GM23338 (cell line): ENCODE measurements at regions not wholly inside any gene's neighbourhood (a gene's known extent, or its start where the extent isn't known, plus 50 kb on each side); places are given as distances from the start of the nearest gene placed in this dataset.

Experiments
- ATAC-seq: fragments of 200-7000 bp; cut with Tn5 transposase; 3 replicates; pipeline ENCODE4 v1.9.1; 2020
- DNase-seq: peaks from one replicate; pipeline ENCODE4 v3.0.0-alpha.2; 2015; ENCODE audit warnings: low spot score
- H2AFZ ChIP-seq: fragments of 200-600 bp; sonication (generic); 2 replicates; pipeline ENCODE4 v1.8.0; 2016; ENCODE audit warnings: antibody characterized with exemption, mild to moderate bottlenecking, moderate library complexity
- H3F3A ChIP-seq: fragments of 200-600 bp; sonication (generic); replicated peaks from 2 replicates; pipeline ENCODE4 v1.8.0; 2017; ENCODE audit warnings: antibody characterized with exemption, mixed run types, low read depth
- H3K27ac ChIP-seq: fragments of 200-600 bp; sonication (generic); 2 replicates; pipeline ENCODE4 v1.6.1; 2016; ENCODE audit warnings: low read depth
- H3K27me3 ChIP-seq: fragments of 200-600 bp; sonication (generic); 2 replicates; pipeline ENCODE4 v1.8.0; 2016; ENCODE audit warnings: mild to moderate bottlenecking, mixed run types, moderate library complexity; ENCODE audit not compliant: insufficient read depth
- H3K36me3 ChIP-seq: fragments of 200-600 bp; sonication (generic); 2 replicates; pipeline ENCODE4 v1.8.0; 2016; ENCODE audit warnings: mild to moderate bottlenecking; ENCODE audit not compliant: insufficient read depth
- H3K4me1 ChIP-seq: fragments of 200-600 bp; sonication (generic); 2 replicates; pipeline ENCODE4 v1.8.0; 2016; ENCODE audit warnings: mild to moderate bottlenecking, moderate library complexity; ENCODE audit not compliant: insufficient read depth
- H3K4me2 ChIP-seq: fragments of 200-600 bp; sonication (generic); 2 replicates; pipeline ENCODE4 v1.7.1; 2017; ENCODE audit warnings: mixed run types
- H3K4me3 ChIP-seq: fragments of 200-600 bp; sonication (generic); 2 replicates; pipeline ENCODE4 v1.6.1; 2016; ENCODE audit warnings: mixed run types
- H3K79me2 ChIP-seq: fragments of 200-600 bp; sonication (generic); replicated peaks from 2 replicates; pipeline ENCODE4 v1.8.0; 2017; ENCODE audit warnings: mild to moderate bottlenecking; ENCODE audit not compliant: insufficient read depth
- H3K9me2 ChIP-seq: fragments of 200-600 bp; sonication (generic); 2 replicates; pipeline ENCODE4 v1.8.0; 2017; ENCODE audit not compliant: insufficient read depth
- H4K20me1 ChIP-seq: fragments of 200-600 bp; sonication (generic); replicated peaks from 2 replicates; pipeline ENCODE4 v1.8.0; 2017; ENCODE audit warnings: mild to moderate bottlenecking; ENCODE audit not compliant: insufficient read depth
- H3K27ac Mint-ChIP-seq: 2 replicates; pipeline ENCODE4 v1.8.0; 2020; ENCODE audit warnings: inconsistent platforms, mild to moderate bottlenecking, moderate library complexity, mixed read lengths
- H3K27me3 Mint-ChIP-seq: 3 replicates; pipeline ENCODE4 v1.8.0; 2022; ENCODE audit warnings: low read depth, mild to moderate bottlenecking, moderate library complexity, mixed read lengths, inconsistent platforms; ENCODE audit not compliant: insufficient read depth, poor library complexity
- H3K36me3 Mint-ChIP-seq: 3 replicates; pipeline ENCODE4 v1.8.0; 2021; ENCODE audit warnings: low read depth, mild to moderate bottlenecking, inconsistent platforms, moderate library complexity, mixed read lengths
- H3K4me1 Mint-ChIP-seq: 3 replicates; pipeline ENCODE4 v1.8.0; 2020; ENCODE audit warnings: mild to moderate bottlenecking, inconsistent platforms, mixed read lengths
- H3K4me3 Mint-ChIP-seq: 3 replicates; pipeline ENCODE4 v1.8.0; 2021; ENCODE audit warnings: moderate library complexity, mild to moderate bottlenecking, inconsistent platforms, mixed read lengths
- H3K9me3 Mint-ChIP-seq: 3 replicates; pipeline ENCODE4 v1.8.0; 2020; ENCODE audit warnings: moderate library complexity, mild to moderate bottlenecking, inconsistent platforms, mixed read lengths
- CREB1 ChIP-seq: fragments of 250-450 bp; sonication (Bioruptor Pico); IDR thresholded peaks from 2 replicates; pipeline ENCODE4 v1.5.0; 2020; ENCODE audit warnings: low read depth, mild to moderate bottlenecking, moderate library complexity
- CTCF ChIP-seq, 2 experiments: fragments of 200-600 bp in 1 of 2; sonication (generic) in 1 of 2; conservative IDR thresholded peaks; 2 replicates each; pipeline versions ENCODE4 v1.5.1 to v1.6.1; 2016 to 2017; ENCODE audit warnings: antibody characterized with exemption in 2 of 2, low read depth in 2 of 2, mild to moderate bottlenecking in 2 of 2, moderate library complexity in 1 of 2
- EZH2phosphoT487 ChIP-seq: fragments of 200-600 bp; sonication (generic); IDR thresholded peaks from one replicate; pipeline ENCODE4 v1.8.1; 2018; ENCODE audit warnings: antibody characterized with exemption; ENCODE audit not compliant: unreplicated experiment
- JUNB ChIP-seq: IDR thresholded peaks from one replicate; pipeline ENCODE4 v1.6.1; 2016; ENCODE audit warnings: antibody characterized with exemption; ENCODE audit not compliant: unreplicated experiment
- STAT1 ChIP-seq: IDR thresholded peaks from one replicate; pipeline ENCODE4 v1.6.1; 2016; ENCODE audit warnings: antibody characterized with exemption; ENCODE audit not compliant: unreplicated experiment
- TF ChIP-seq, protein P1 (sequence below): fragments of 250-450 bp; sonication (Bioruptor Pico); IDR thresholded peaks from 2 replicates; pipeline ENCODE4 v1.5.0; 2020; ENCODE audit warnings: mild to moderate bottlenecking, moderate library complexity

- TF ChIP-seq, protein P1, sequence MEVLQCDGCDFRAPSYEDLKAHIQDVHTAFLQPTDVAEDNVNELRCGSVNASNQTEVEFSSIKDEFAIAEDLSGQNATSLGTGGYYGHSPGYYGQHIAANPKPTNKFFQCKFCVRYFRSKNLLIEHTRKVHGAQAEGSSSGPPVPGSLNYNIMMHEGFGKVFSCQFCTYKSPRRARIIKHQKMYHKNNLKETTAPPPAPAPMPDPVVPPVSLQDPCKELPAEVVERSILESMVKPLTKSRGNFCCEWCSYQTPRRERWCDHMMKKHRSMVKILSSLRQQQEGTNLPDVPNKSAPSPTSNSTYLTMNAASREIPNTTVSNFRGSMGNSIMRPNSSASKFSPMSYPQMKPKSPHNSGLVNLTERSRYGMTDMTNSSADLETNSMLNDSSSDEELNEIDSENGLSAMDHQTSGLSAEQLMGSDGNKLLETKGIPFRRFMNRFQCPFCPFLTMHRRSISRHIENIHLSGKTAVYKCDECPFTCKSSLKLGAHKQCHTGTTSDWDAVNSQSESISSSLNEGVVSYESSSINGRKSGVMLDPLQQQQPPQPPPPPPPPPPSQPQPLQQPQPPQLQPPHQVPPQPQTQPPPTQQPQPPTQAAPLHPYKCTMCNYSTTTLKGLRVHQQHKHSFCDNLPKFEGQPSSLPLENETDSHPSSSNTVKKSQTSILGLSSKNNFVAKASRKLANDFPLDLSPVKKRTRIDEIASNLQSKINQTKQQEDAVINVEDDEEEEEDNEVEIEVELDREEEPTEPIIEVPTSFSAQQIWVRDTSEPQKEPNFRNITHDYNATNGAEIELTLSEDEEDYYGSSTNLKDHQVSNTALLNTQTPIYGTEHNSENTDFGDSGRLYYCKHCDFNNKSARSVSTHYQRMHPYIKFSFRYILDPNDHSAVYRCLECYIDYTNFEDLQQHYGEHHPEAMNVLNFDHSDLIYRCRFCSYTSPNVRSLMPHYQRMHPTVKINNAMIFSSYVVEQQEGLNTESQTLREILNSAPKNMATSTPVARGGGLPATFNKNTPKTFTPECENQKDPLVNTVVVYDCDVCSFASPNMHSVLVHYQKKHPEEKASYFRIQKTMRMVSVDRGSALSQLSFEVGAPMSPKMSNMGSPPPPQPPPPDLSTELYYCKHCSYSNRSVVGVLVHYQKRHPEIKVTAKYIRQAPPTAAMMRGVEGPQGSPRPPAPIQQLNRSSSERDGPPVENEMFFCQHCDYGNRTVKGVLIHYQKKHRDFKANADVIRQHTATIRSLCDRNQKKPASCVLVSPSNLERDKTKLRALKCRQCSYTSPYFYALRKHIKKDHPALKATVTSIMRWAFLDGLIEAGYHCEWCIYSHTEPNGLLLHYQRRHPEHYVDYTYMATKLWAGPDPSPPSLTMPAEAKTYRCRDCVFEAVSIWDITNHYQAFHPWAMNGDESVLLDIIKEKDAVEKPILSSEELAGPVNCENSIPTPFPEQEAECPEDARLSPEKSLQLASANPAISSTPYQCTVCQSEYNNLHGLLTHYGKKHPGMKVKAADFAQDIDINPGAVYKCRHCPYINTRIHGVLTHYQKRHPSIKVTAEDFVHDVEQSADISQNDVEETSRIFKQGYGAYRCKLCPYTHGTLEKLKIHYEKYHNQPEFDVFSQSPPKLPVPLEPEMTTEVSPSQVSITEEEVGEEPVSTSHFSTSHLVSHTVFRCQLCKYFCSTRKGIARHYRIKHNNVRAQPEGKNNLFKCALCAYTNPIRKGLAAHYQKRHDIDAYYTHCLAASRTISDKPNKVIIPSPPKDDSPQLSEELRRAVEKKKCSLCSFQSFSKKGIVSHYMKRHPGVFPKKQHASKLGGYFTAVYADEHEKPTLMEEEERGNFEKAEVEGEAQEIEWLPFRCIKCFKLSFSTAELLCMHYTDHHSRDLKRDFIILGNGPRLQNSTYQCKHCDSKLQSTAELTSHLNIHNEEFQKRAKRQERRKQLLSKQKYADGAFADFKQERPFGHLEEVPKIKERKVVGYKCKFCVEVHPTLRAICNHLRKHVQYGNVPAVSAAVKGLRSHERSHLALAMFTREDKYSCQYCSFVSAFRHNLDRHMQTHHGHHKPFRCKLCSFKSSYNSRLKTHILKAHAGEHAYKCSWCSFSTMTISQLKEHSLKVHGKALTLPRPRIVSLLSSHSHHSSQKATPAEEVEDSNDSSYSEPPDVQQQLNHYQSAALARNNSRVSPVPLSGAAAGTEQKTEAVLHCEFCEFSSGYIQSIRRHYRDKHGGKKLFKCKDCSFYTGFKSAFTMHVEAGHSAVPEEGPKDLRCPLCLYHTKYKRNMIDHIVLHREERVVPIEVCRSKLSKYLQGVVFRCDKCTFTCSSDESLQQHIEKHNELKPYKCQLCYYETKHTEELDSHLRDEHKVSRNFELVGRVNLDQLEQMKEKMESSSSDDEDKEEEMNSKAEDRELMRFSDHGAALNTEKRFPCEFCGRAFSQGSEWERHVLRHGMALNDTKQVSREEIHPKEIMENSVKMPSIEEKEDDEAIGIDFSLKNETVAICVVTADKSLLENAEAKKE (CRISPR knock-in tag): no peak
- TF ChIP-seq CTCF (conservative IDR thresholded peaks at IDR 0.05; ENCODE audit: low read depth in 2 of 2) (no peak), CREB1 (CRISPR knock-in tag) (no peak), EZH2phosphoT487 (no peak), STAT1 (no peak)
Measured at GRCh38 chr4:121217351-121217750, 53.2 kb upstream of the TNIP3 start (continued).

DNA sequence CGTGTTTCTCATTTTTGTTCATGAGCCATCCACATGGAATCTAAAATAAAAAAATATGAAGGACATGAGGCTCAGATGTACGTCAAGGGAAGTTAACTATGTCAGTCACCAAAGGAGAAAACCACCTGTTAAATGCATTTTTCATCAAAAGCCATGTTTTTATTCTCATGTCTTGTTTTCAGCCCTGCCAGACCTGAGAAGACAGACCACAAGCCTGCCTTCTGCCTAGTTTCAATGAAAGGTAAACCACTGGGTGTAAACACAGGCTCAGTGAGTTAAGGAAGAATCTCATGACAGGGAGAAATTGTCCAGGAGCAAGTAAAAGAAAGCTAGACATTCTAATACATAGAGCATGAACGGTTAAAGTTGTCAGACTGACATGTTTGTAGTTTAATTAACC lies 52.3 kb upstream of the TNIP3 start:
- Mint-ChIP-seq H3K9me3 (no peaks in the 10 kb centered on the region), H3K27me3 (no peaks in the 10 kb centered on the region), H3K4me1 (no peaks in the 10 kb centered on the region), H3K27ac (no peak overlapping the region), H3K36me3 (no peaks in the 10 kb centered on the region), H3K4me3 (no peak overlapping the region)
- DNase-seq (no peak), ATAC-seq (no peak)
- Histone ChIP-seq H3K4me3 (no peak overlapping the region), H3F3A (no peaks in the 10 kb centered on the region), H3K4me2 (no peak overlapping the region), H3K27me3 (no peaks in the 10 kb centered on the region), H3K9me2 (no peaks in the 10 kb centered on the region), H3K27ac (no peak overlapping the region), H3K4me1 (no peaks in the 10 kb centered on the region), H2AFZ (no peak overlapping the region), H4K20me1 (no peaks in the 10 kb centered on the region), H3K36me3 (no peaks in the 10 kb centered on the region), H3K79me2 (no peaks in the 10 kb centered on the region)
- TF ChIP-seq JUNB (no peak), EZH2phosphoT487 (no peak)
